ENCODE measurements at regions not wholly inside any gene's neighbourhood (a gene's known extent, or its start where the extent isn't known, plus 50 kb on each side); places are given as distances from the start of the nearest gene placed in this dataset.

GRCh38 chr16:5505091-5505887, 407.7 kb upstream of the EEF2KMT start:
- H3K4me3 ChIP-seq = no peak overlapping the region
- no peak overlapping the region for H3K27ac ChIP-seq
- H3K36me3 ChIP-seq (ENCODE audit: low read depth, missing control alignments) = no peaks in the 10 kb centered on the region
- no peaks in the 10 kb centered on the region for H3K4me1 ChIP-seq
- H3K9me3 ChIP-seq = no peaks in the 10 kb centered on the region
- H3K27me3 ChIP-seq = no peaks in the 10 kb centered on the region
- TF ChIP-seq CTCF (IDR thresholded peaks at IDR 0.05) (no peak), POLR2A (IDR thresholded peaks at IDR 0.05) (no peak)
- WGBS, 2 donors = 52 to 68% methylated on average over 5 to 6 of the region's 6 CpGs
- no peak for DNase-seq
- intact Hi-C loops (cut with DNase I; ENCODE audit: low total_unique reads) = no loop called here

GRCh38 chr16:5504064-5504781, 406.6 kb upstream of the EEF2KMT start:
- Histone ChIP-seq H3K4me1 (no peaks in the 10 kb centered on the region), H3K36me3 (ENCODE audit: low read depth, missing control alignments) (no peaks in the 10 kb centered on the region), H3K27me3 (no peaks in the 10 kb centered on the region), H3K4me3 (no peak overlapping the region), H3K9me3 (no peaks in the 10 kb centered on the region), H3K27ac (no peak overlapping the region)
- no peak for DNase-seq
- TF ChIP-seq POLR2A (IDR thresholded peaks at IDR 0.05) (no peak), CTCF (IDR thresholded peaks at IDR 0.05) (no peak)
- intact Hi-C loops (cut with DNase I; ENCODE audit: low total_unique reads) = no loop called here
- WGBS, 2 donors = 41 to 55% methylated on average over 10 to 13 of the region's 13 CpGs

GRCh38 chr16:5502944-5503343, 405.3 kb upstream of the EEF2KMT start:
- WGBS, 2 donors = 78 to 80% methylated on average over 6 of the region's 6 CpGs
- H3K27ac ChIP-seq = no peak overlapping the region
- H3K27me3 ChIP-seq = no peaks in the 10 kb centered on the region
- TF ChIP-seq CTCF (IDR thresholded peaks at IDR 0.05) = no peak
- TF ChIP-seq POLR2A (IDR thresholded peaks at IDR 0.05) = no peak
- no peak overlapping the region for H3K4me3 ChIP-seq
- H3K9me3 ChIP-seq = no peaks in the 10 kb centered on the region
- no peaks in the 10 kb centered on the region for H3K4me1 ChIP-seq
- intact Hi-C loops (cut with DNase I; ENCODE audit: low total_unique reads) = no loop called here
- no peaks in the 10 kb centered on the region for H3K36me3 ChIP-seq (ENCODE audit: low read depth, missing control alignments)
- DNase-seq = no peak

- no peaks in the 10 kb centered on the region for H3K4me1 ChIP-seq
- TF ChIP-seq POLR2A (IDR thresholded peaks at IDR 0.05) (no peak), CTCF (IDR thresholded peaks at IDR 0.05) (no peak)
- H3K27ac ChIP-seq = no peak overlapping the region
- 22 to 28% methylated on average over 7 of the region's 7 CpGs for WGBS, 2 donors
- no peaks in the 10 kb centered on the region for H3K9me3 ChIP-seq
- H3K4me3 ChIP-seq = no peak overlapping the region
- H3K27me3 ChIP-seq = no peaks in the 10 kb centered on the region
- no peaks in the 10 kb centered on the region for H3K36me3 ChIP-seq (ENCODE audit: low read depth, missing control alignments)
- peak; percentile 19 for DNase-seq
- intact Hi-C loops (cut with DNase I; ENCODE audit: low total_unique reads) = no loop called here
These were observed 404.9 kb upstream of the EEF2KMT start for GRCh38 chr16:5502467-5502869.
